HL-60 (cell line): ENCODE measurements at regions not wholly inside any gene's neighbourhood (a gene's known extent, or its start where the extent isn't known, plus 50 kb on each side); places are given as distances from the start of the nearest gene placed in this dataset.

Experiments used
- CTCF ChIP-seq: IDR thresholded peaks from one replicate; pipeline ENCODE4 v1.5.1; 2011; ENCODE audit warnings: low read length, control low read depth, inconsistent platforms; ENCODE audit not compliant: insufficient read depth
- GABPA ChIP-seq: IDR thresholded peaks from 2 replicates; pipeline ENCODE4 v1.6.1; 2012; ENCODE audit warnings: low read depth
- POLR2AphosphoS5 ChIP-seq: IDR thresholded peaks from 2 replicates; pipeline ENCODE4 v1.6.1; 2012; ENCODE audit warnings: low read depth
- REST ChIP-seq: IDR thresholded peaks from 2 replicates; pipeline ENCODE4 v1.6.1; 2012; ENCODE audit warnings: low read depth; ENCODE audit not compliant: insufficient replicate concordance
- SPI1 ChIP-seq: IDR thresholded peaks from 2 replicates; pipeline ENCODE4 v1.6.1; 2012; ENCODE audit warnings: low read depth, mild to moderate bottlenecking, borderline replicate concordance

GRCh38 chr16:6016530-6017184 lies 919.1 kb upstream of the EEF2KMT start:
- TF ChIP-seq CTCF, result peak; percentile 11
- peak; percentile 88 for TF ChIP-seq REST
- TF ChIP-seq GABPA, result no peak
- no peak for TF ChIP-seq POLR2AphosphoS5
- TF ChIP-seq SPI1, result no peak
